A673 (cell line): ENCODE measurements at regions not wholly inside any gene's neighbourhood (a gene's known extent, or its start where the extent isn't known, plus 50 kb on each side); places are given as distances from the start of the nearest gene placed in this dataset.

ENCODE experiments used
- BruUV-seq: library from RNA; stranded (reverse); fragments of 400-500 nt; replicated peaks from 2 replicates; lab custom pipeline; 2021; lab: Mats Ljungman, UMichigan
- CTCF ChIA-PET: fragments of 300-600 bp; sonication (Branson Sonifier 250); formaldehyde crosslinking; loops from one replicate; lab custom pipeline; 2022; ENCODE audit warnings: antibody characterized with exemption; lab: Charles Lee
- POLR2A ChIA-PET: fragments of 300-600 bp; sonication (Branson Sonifier 250); formaldehyde crosslinking; loops from one replicate; lab custom pipeline; 2022; ENCODE audit warnings: antibody characterized with exemption; ENCODE audit not compliant: low non-redundant PET; lab: Charles Lee
- DNase-seq: peaks from one replicate; pipeline ENCODE4 v3.0.0-alpha.2; 2015; ENCODE audit warnings: low spot score
- H3K27ac ChIP-seq: fragments of 200-600 bp; sonication (generic); 2 replicates; pipeline ENCODE4 v1.5.1; 2016; ENCODE audit warnings: mixed run types, low read depth, mild to moderate bottlenecking, mixed read lengths, antibody characterized with exemption, low read length; ENCODE audit not compliant: poor library complexity, severe bottlenecking
- H3K27me3 ChIP-seq: fragments of 200-600 bp; sonication (generic); replicated peaks from 2 replicates; pipeline ENCODE4 v1.6.1; 2017; ENCODE audit warnings: mixed run types, low read depth, mild to moderate bottlenecking, mixed read lengths, antibody characterized with exemption, low read length; ENCODE audit not compliant: insufficient read depth, poor library complexity
- H3K36me3 ChIP-seq: fragments of 200-600 bp; sonication (generic); 2 replicates; pipeline ENCODE4 v1.6.1; 2016; ENCODE audit warnings: mixed run types, mild to moderate bottlenecking, mixed read lengths, antibody characterized with exemption, low read length; ENCODE audit not compliant: insufficient read depth, poor library complexity, severe bottlenecking
- H3K4me1 ChIP-seq: fragments of 200-600 bp; sonication (generic); 2 replicates; pipeline ENCODE4 v1.6.1; 2017; ENCODE audit warnings: mixed run types, mild to moderate bottlenecking, mixed read lengths, antibody characterized with exemption, low read length; ENCODE audit not compliant: insufficient read depth, poor library complexity, severe bottlenecking
- H3K4me3 ChIP-seq: fragments of 200-600 bp; sonication (generic); 2 replicates; pipeline ENCODE4 v1.5.1; 2016; ENCODE audit warnings: low read depth, mixed run types, mild to moderate bottlenecking, mixed read lengths, low read length; ENCODE audit not compliant: poor library complexity, severe bottlenecking
- H3K9me3 ChIP-seq: fragments of 200-600 bp; sonication (generic); 2 replicates; pipeline ENCODE4 v1.6.1; 2016; ENCODE audit warnings: mixed run types, low read depth, mild to moderate bottlenecking, mixed read lengths, antibody characterized with exemption, low read length; ENCODE audit not compliant: poor library complexity, severe bottlenecking
- CTCF ChIP-seq: fragments of 300-800, 200-600 bp; sonication (generic); conservative IDR thresholded peaks from 2 replicates; pipeline ENCODE4 v1.5.1; 2017; ENCODE audit warnings: low read depth, mild to moderate bottlenecking, antibody characterized with exemption, low read length, moderate library complexity, mixed read lengths
- EZH2 ChIP-seq: fragments of 200-600 bp; sonication (generic); IDR thresholded peaks from 2 replicates; pipeline ENCODE4 v1.6.1; 2017; ENCODE audit warnings: borderline replicate concordance, low read depth, mild to moderate bottlenecking, mixed read lengths, antibody characterized with exemption, low read length; ENCODE audit not compliant: poor library complexity, severe bottlenecking
- intact Hi-C: fragments of 100-400 bp; cut with micrococcal nuclease; formaldehyde crosslinking; loops from one replicate; pipeline ENCODE4 v1.10.0; 2022; ENCODE audit not compliant: unreplicated experiment

GRCh38 chr13:109636736-109637135 is 149.6 kb downstream of the IRS2 start:
- no peak overlapping the region for H3K27ac ChIP-seq
- ChIA-PET POLR2A (no interaction called here), CTCF (no interaction called here)
- H3K4me3 ChIP-seq: no peak overlapping the region
- no peaks in the 10 kb centered on the region for H3K27me3 ChIP-seq
- H3K9me3 ChIP-seq: peaks cover 20% of the 10 kb centered on the region
- intact Hi-C loops: no loop called here
- DNase-seq: no peak
- no TSS peak for BruUV-seq
- no peak for TF ChIP-seq EZH2
- TF ChIP-seq CTCF: no peak
- no peaks in the 10 kb centered on the region for H3K4me1 ChIP-seq
- no peaks in the 10 kb centered on the region for H3K36me3 ChIP-seq

- H3K4me1 ChIP-seq: peaks cover 6% of the 10 kb centered on the region
- intact Hi-C loops: no loop called here
- no peak for DNase-seq
- TF ChIP-seq EZH2: no peak
- no peak for TF ChIP-seq CTCF
- no peaks in the 10 kb centered on the region for H3K9me3 ChIP-seq
- H3K27ac ChIP-seq: no peak overlapping the region
- ChIA-PET CTCF (no interaction called here), POLR2A (interaction anchor here (0.6 kb wide), 1 partner anchor 156 kb away, joined by 5 read pairs; no protein-coding TSS in a partner anchor)
- BruUV-seq: no TSS peak
- no peak overlapping the region for H3K4me3 ChIP-seq
- no peaks in the 10 kb centered on the region for H3K36me3 ChIP-seq
- H3K27me3 ChIP-seq: no peaks in the 10 kb centered on the region
These were observed 155.3 kb downstream of the IRS2 start for GRCh38 chr13:109631069-109631468.

- BruUV-seq: no TSS peak
- Histone ChIP-seq H3K4me3 (no peak overlapping the region), H3K27me3 (no peaks in the 10 kb centered on the region), H3K9me3 (no peaks in the 10 kb centered on the region), H3K4me1 (peaks cover 6% of the 10 kb centered on the region), H3K36me3 (no peaks in the 10 kb centered on the region), H3K27ac (no peak overlapping the region)
- intact Hi-C loops: no loop called here
- no peak for DNase-seq
- POLR2A ChIA-PET: no interaction called here
- CTCF ChIA-PET: no interaction called here
- TF ChIP-seq CTCF (no peak), EZH2 (no peak)
These were observed 156.1 kb downstream of the IRS2 start for GRCh38 chr13:109630271-109630670.
